ENCODE measurements at regions not wholly inside any gene's neighbourhood (a gene's known extent, or its start where the extent isn't known, plus 50 kb on each side); places are given as distances from the start of the nearest gene placed in this dataset.

DNA sequence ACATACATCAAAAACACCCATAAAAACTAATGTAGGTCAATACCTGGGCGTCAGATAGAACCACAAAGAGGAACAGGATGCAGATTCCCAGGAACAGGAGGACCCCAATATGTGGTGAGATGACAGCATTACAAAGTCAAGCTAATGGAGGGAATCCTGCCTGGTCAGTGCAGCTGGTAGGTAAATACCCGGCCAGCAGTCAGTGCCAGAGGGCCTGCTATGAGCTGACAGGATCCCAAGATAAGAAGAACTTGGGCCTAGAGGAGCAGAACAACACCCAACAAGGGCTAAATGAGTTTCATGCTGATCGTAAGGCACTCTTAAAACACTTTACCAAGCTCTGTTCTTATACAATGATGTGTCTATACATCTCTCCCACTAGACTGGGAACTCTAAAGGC, 61.2 kb upstream of the KCNMB2 start:
- CTCF ChIA-PET: no interaction called here

DNA sequence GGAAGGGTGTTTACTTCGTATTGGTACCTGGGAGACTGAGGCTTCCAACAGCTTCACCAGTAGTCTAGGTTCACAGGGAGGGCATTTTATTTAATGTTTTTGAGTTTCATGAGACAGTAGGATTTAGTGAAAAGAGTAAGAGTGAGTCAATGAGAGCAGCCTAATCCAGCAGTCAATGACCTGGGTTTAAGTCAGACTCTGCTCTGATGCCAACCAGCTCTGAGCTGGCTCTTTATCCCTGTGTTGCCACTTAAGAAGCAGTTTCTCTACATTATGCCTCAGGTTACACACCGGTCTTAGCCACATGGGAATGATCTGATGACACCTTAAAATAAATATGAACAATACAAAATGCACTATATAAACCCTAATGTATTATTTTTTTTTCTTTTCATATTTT, 59.4 kb upstream of the KCNMB2 start:
- Histone ChIP-seq H3F3A (ENCODE audit: insufficient read depth, low read depth) (no peaks in the 10 kb centered on the region), H3K27ac (no peak overlapping the region), H3K9me2 (ENCODE audit: insufficient read depth) (no peaks in the 10 kb centered on the region), H3K27me3 (ENCODE audit: insufficient read depth, low read depth) (no peaks in the 10 kb centered on the region; the same call in 1 of the 2 replicates), H3K4me3 (no peak overlapping the region), H4K20me1 (ENCODE audit: insufficient read depth) (no peaks in the 10 kb centered on the region), H3K4me2 (no peak overlapping the region), H3K79me2 (ENCODE audit: low read depth) (no peaks in the 10 kb centered on the region), H3K9me3 (ENCODE audit: insufficient read depth, low read depth) (no peaks in the 10 kb centered on the region), H3K36me3 (ENCODE audit: low read depth) (no peaks in the 10 kb centered on the region), H2AFZ (no peak overlapping the region), H3K4me1 (replicated peaks; ENCODE audit: insufficient read depth) (no peaks in the 10 kb centered on the region)
- CTCF ChIA-PET: no interaction called here
- no peak for DNase-seq
- TF ChIP-seq, protein P1, sequence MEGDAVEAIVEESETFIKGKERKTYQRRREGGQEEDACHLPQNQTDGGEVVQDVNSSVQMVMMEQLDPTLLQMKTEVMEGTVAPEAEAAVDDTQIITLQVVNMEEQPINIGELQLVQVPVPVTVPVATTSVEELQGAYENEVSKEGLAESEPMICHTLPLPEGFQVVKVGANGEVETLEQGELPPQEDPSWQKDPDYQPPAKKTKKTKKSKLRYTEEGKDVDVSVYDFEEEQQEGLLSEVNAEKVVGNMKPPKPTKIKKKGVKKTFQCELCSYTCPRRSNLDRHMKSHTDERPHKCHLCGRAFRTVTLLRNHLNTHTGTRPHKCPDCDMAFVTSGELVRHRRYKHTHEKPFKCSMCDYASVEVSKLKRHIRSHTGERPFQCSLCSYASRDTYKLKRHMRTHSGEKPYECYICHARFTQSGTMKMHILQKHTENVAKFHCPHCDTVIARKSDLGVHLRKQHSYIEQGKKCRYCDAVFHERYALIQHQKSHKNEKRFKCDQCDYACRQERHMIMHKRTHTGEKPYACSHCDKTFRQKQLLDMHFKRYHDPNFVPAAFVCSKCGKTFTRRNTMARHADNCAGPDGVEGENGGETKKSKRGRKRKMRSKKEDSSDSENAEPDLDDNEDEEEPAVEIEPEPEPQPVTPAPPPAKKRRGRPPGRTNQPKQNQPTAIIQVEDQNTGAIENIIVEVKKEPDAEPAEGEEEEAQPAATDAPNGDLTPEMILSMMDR (conservative IDR thresholded peaks at IDR 0.05): no peak
- no peak for TF ChIP-seq EZH2 (IDR thresholded peaks at IDR 0.05; ENCODE audit: low read depth)
- intact Hi-C loops (cut with micrococcal nuclease; ENCODE audit: unreplicated experiment): no loop called here
- POLR2A ChIA-PET (ENCODE audit: unreplicated experiment): no interaction called here
- no TSS peak for BruUV-seq (replicated peaks)

More for the DNA sequence above, 61.2 kb upstream of the KCNMB2 start:
- BruUV-seq (replicated peaks): no TSS peak
- no peak for DNase-seq
- H2AFZ ChIP-seq: no peak overlapping the region
- no peaks in the 10 kb centered on the region for H3K9me3 ChIP-seq (ENCODE audit: insufficient read depth, low read depth)
- intact Hi-C loops (cut with micrococcal nuclease; ENCODE audit: unreplicated experiment): no loop called here
- no peaks in the 10 kb centered on the region for H3K4me1 ChIP-seq (replicated peaks; ENCODE audit: insufficient read depth)
- H4K20me1 ChIP-seq (ENCODE audit: insufficient read depth): no peaks in the 10 kb centered on the region
- no peak overlapping the region for H3K27ac ChIP-seq
- H3K9me2 ChIP-seq (ENCODE audit: insufficient read depth): no peaks in the 10 kb centered on the region
- H3F3A ChIP-seq (ENCODE audit: insufficient read depth, low read depth): no peaks in the 10 kb centered on the region
- no peak overlapping the region for H3K4me3 ChIP-seq
- H3K36me3 ChIP-seq (ENCODE audit: low read depth): no peaks in the 10 kb centered on the region
- no peak overlapping the region for H3K4me2 ChIP-seq
- POLR2A ChIA-PET (ENCODE audit: unreplicated experiment): no interaction called here
- TF ChIP-seq, protein P1 (conservative IDR thresholded peaks at IDR 0.05): no peak
- no peak for TF ChIP-seq EZH2 (IDR thresholded peaks at IDR 0.05; ENCODE audit: low read depth)
- H3K27me3 ChIP-seq (ENCODE audit: insufficient read depth, low read depth): no peaks in the 10 kb centered on the region
- no peaks in the 10 kb centered on the region for H3K79me2 ChIP-seq (ENCODE audit: low read depth)

DNA sequence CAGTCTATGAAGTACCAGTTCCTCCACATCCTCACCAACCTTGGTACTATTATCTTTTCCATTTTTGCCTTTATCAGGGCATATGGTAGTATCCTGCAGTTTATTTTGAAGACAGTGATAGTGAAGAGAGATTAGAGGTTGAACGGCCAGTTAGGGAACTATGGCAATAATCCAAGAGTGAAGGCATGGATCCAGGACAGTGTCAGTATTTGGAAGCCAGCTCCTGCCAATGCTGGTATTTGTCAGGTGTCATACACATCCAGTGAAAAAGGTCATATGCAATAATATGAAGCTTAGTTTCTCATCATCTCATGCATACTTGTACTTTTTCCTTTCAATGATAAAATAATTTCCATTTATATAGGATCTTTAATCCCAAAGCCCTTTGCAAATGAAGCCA, 56.8 kb upstream of the KCNMB2 start:
- H3K4me2 ChIP-seq: no peak overlapping the region
- H4K20me1 ChIP-seq (ENCODE audit: insufficient read depth): no peaks in the 10 kb centered on the region
- no peaks in the 10 kb centered on the region for H3K79me2 ChIP-seq (ENCODE audit: low read depth)
- H3K36me3 ChIP-seq (ENCODE audit: low read depth): no peaks in the 10 kb centered on the region
- H3K27me3 ChIP-seq (ENCODE audit: insufficient read depth, low read depth): no peaks in the 10 kb centered on the region; the same call in 1 of the 2 replicates
- no peaks in the 10 kb centered on the region for H3K9me2 ChIP-seq (ENCODE audit: insufficient read depth)
- H3K4me3 ChIP-seq: no peak overlapping the region
- H3K27ac ChIP-seq: no peak overlapping the region
- H2AFZ ChIP-seq: no peak overlapping the region
- ChIA-PET CTCF (no interaction called here), POLR2A (ENCODE audit: unreplicated experiment) (no interaction called here)
- intact Hi-C loops (cut with micrococcal nuclease; ENCODE audit: unreplicated experiment): no loop called here
- DNase-seq: no peak
- H3K9me3 ChIP-seq (ENCODE audit: insufficient read depth, low read depth): no peaks in the 10 kb centered on the region
- BruUV-seq (replicated peaks): no TSS peak
- TF ChIP-seq EZH2 (IDR thresholded peaks at IDR 0.05; ENCODE audit: low read depth): no peak
- TF ChIP-seq, protein P1 (conservative IDR thresholded peaks at IDR 0.05): no peak
- no peaks in the 10 kb centered on the region for H3F3A ChIP-seq (ENCODE audit: insufficient read depth, low read depth)
- H3K4me1 ChIP-seq (replicated peaks; ENCODE audit: insufficient read depth): no peaks in the 10 kb centered on the region

Measured in PC-9 (cell line).